HepG2 (cell line): ENCODE measurements at regions not wholly inside any gene's neighbourhood (a gene's known extent, or its start where the extent isn't known, plus 50 kb on each side); places are given as distances from the start of the nearest gene placed in this dataset.

Experiments used
- ATAC-seq: fragments of 200-7000 bp; cut with Tn5 transposase; 3 replicates; pipeline ENCODE4 v1.9.1; 2020; ENCODE audit warnings: mild to moderate bottlenecking, moderate library complexity
- BruUV-seq: library from RNA; stranded (reverse); fragments of 400-500 nt; replicated peaks from 2 replicates; lab custom pipeline; 2021; lab: Mats Ljungman, UMichigan
- CTCF ChIA-PET: fragments of 300-600 bp; formaldehyde crosslinking; extraction: SDS; loops from one replicate; lab custom pipeline; 2021; ENCODE audit warnings: low total read pairs, inconsistent platforms, low intra/inter-chr PET ratio; lab: Yijun Ruan, JAX
- POLR2A ChIA-PET: fragments of 350-600 bp; sonication (Branson Sonifier 250); formaldehyde crosslinking; loops from one replicate; lab custom pipeline; 2020; ENCODE audit warnings: antibody characterized with exemption, inconsistent platforms; lab: Yijun Ruan, JAX
- DNase-seq: peaks from one replicate; pipeline ENCODE4 v3.0.0-alpha.2; 2015; ENCODE audit warnings: low spot score
- FAIRE-seq: peaks from 3 replicates; lab custom pipeline; 2011; peaks lifted over from hg19 to GRCh38; lab: Jason Lieb, UNC
- H2AFZ ChIP-seq: one replicate; pipeline ENCODE4 v1.6.1; 2011; ENCODE audit warnings: low read length, inconsistent platforms
- H3K27ac ChIP-seq: fragments of 300-600 bp; 3 replicates; pipeline ENCODE4 v1.8.0; 2011; ENCODE audit warnings: mixed run types, mild to moderate bottlenecking, mixed read lengths, low read length, inconsistent platforms; ENCODE audit not compliant: insufficient read depth; ENCODE audit errors: extremely low read length
- H3K27me3 ChIP-seq, 2 experiments: fragments of 200-600 bp in 1 of 2; 2 replicates in 1 of 2; 3 replicates in 1 of 2; pipeline versions ENCODE4 v1.6.0 to v1.8.0; 2011; ENCODE audit warnings: low read length in 2 of 2, mild to moderate bottlenecking in 2 of 2, moderate library complexity in 2 of 2, inconsistent platforms in 1 of 2; ENCODE audit not compliant: insufficient read depth in 2 of 2, control insufficient read depth in 1 of 2
- H3K36me3 ChIP-seq, 2 experiments: fragments of 200-600 bp in 1 of 2; replicated peaks in 1 of 2; 2 replicates in 1 of 2; 3 replicates in 1 of 2; pipeline versions ENCODE4 v1.5.1 to v1.8.0; 2011; ENCODE audit warnings: low read length in 2 of 2, inconsistent platforms in 1 of 2; ENCODE audit not compliant: insufficient read depth in 2 of 2, control insufficient read depth in 1 of 2
- H3K4me1 ChIP-seq: 2 replicates; pipeline ENCODE4 v1.5.1; 2012; ENCODE audit warnings: low read length, inconsistent platforms; ENCODE audit not compliant: insufficient read depth
- H3K4me2 ChIP-seq: 2 replicates; pipeline ENCODE4 v1.6.0; 2011; ENCODE audit warnings: low read depth, low read length, inconsistent platforms
- H3K4me3 ChIP-seq, 3 experiments: fragments of 200-600 bp in 1 of 3; sonication (generic), shearing (Covaris generic) in 1 of 3; replicated peaks in 1 of 3; 2 replicates each; pipeline ENCODE4 v1.5.1; 2011 to 2016; ENCODE audit warnings: low read length in 3 of 3, inconsistent platforms in 2 of 3, low read depth in 2 of 3, mild to moderate bottlenecking in 2 of 3, control low read depth in 1 of 3, mixed read lengths in 1 of 3; ENCODE audit not compliant: insufficient read depth in 1 of 3
- H3K79me2 ChIP-seq: one replicate; pipeline ENCODE4 v1.6.1; 2011; ENCODE audit warnings: low read length, inconsistent platforms; ENCODE audit not compliant: insufficient read depth
- H3K9ac ChIP-seq: 2 replicates; pipeline ENCODE4 v1.6.0; 2011; ENCODE audit warnings: mild to moderate bottlenecking, low read depth, low read length, inconsistent platforms; ENCODE audit not compliant: insufficient read depth
- H3K9me3 ChIP-seq: 2 replicates; pipeline ENCODE4 v1.5.1; 2012; ENCODE audit warnings: mild to moderate bottlenecking, low read length
- H4K20me1 ChIP-seq: 2 replicates; pipeline ENCODE4 v1.6.0; 2011; ENCODE audit warnings: inconsistent platforms, mild to moderate bottlenecking, low read length, moderate library complexity; ENCODE audit not compliant: insufficient read depth
- ARNT2 ChIP-seq: sonication (generic); formaldehyde crosslinking; IDR thresholded peaks from 2 replicates; pipeline ENCODE4 v1.8.0; 2022; ENCODE audit warnings: mild to moderate bottlenecking, low read depth, missing genetic modification reagents, moderate library complexity
- ATF1 ChIP-seq: IDR thresholded peaks from 2 replicates; pipeline ENCODE4 v1.6.1; 2016; ENCODE audit warnings: mild to moderate bottlenecking, control low read depth
- SALL2 ChIP-seq: sonication (generic); formaldehyde crosslinking; IDR thresholded peaks from 2 replicates; pipeline ENCODE4 v1.8.1; 2023; ENCODE audit warnings: mild to moderate bottlenecking, missing genetic modification reagents, inconsistent platforms
- SNAPC2 ChIP-seq: sonication (generic); formaldehyde crosslinking; IDR thresholded peaks from 2 replicates; pipeline ENCODE4 v1.8.1; 2022; ENCODE audit warnings: mild to moderate bottlenecking, missing genetic modification reagents
- SUZ12 ChIP-seq: fragments of 150-350 bp; IDR thresholded peaks from 2 replicates; pipeline ENCODE4 v1.6.1; 2014; ENCODE audit warnings: low read depth, low read length
- XBP1 ChIP-seq: sonication (generic); formaldehyde crosslinking; IDR thresholded peaks from 2 replicates; pipeline ENCODE4 v1.5.0; 2020; ENCODE audit warnings: missing genetic modification reagents
- ZNF569 ChIP-seq: sonication (generic); formaldehyde crosslinking; IDR thresholded peaks from 2 replicates; pipeline ENCODE4 v1.5.0; 2020; ENCODE audit warnings: mild to moderate bottlenecking, missing genetic modification reagents, moderate library complexity, borderline replicate concordance
- WGBS: methylation state at CpG from one replicate; pipeline ENCODE4 v1.1.6; 2017; ENCODE audit warnings: low lambda C conversion rate; 5-methylcytosine and 5-hydroxymethylcytosine counted together
- in situ Hi-C: cut with HindIII; loops from 2 replicates; pipeline ENCODE4 v1.10.0; 2017; ENCODE audit warnings: low pct_unique_long_range_greater_than_20kb; ENCODE audit not compliant: extremely low pct_ligation_motif_present
- intact Hi-C: fragments of 100-400 bp; cut with micrococcal nuclease; formaldehyde crosslinking; loops from one replicate; pipeline ENCODE4 v1.10.0; 2022; ENCODE audit not compliant: unreplicated experiment
- TF ChIP-seq, protein P1 (sequence below): IDR thresholded peaks from 2 replicates; pipeline ENCODE4 v1.6.1; 2016; ENCODE audit warnings: missing genetic modification reagents, missing compliant biosample characterization
- TF ChIP-seq, protein P2 (sequence below): sonication (generic); formaldehyde crosslinking; conservative IDR thresholded peaks from 2 replicates; pipeline ENCODE4 v1.4.0; 2020; ENCODE audit warnings: missing genetic modification reagents

DNA sequence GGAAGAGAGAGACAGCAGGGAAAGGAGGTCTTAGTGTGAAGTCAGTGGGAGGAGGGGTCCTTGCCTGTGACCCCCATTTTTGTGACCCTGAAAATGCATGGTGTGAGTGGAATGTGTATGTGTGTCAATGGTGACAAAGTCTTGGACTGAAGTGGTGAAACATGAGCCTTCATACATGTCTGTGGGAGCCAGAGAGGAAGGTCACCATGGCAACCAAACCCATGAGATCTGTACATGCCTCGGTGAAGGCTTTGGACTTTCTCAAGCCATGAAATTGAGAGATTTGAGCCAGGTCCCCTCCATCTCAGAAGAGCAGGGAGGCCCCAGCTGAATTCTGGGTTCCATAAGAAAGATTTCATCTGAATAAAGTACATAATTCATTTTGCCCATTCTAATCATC, 108.7 kb downstream of the TTC8 start:
- intact Hi-C loops, result no loop called here
- FAIRE-seq (no peak), DNase-seq (no peak), ATAC-seq (no peak)
- in situ Hi-C loops, result no loop called here
- BruUV-seq, result no TSS peak
- Histone ChIP-seq H3K79me2 (no peaks in the 10 kb centered on the region), H3K4me1 (no peaks in the 10 kb centered on the region), H3K27me3 (peaks cover 0 to 27% of the 10 kb centered on the region in 2 experiments; a peak in 3 of 5 replicates), H3K36me3 (no peaks in the 10 kb centered on the region), H3K4me3 (no peak overlapping the region), H2AFZ (no peak overlapping the region), H3K9me3 (no peaks in the 10 kb centered on the region), H3K27ac (no peak overlapping the region), H3K4me2 (no peak overlapping the region)
- whole genome bisulfite sequencing, result 0% methylated on average over 1 of the region's 1 CpG
- ChIA-PET POLR2A (no interaction called here), CTCF (no interaction called here)
- TF ChIP-seq XBP1, result no peak
- TF ChIP-seq SALL2 (CRISPR knock-in tag), result no peak
- TF ChIP-seq, protein P1, sequence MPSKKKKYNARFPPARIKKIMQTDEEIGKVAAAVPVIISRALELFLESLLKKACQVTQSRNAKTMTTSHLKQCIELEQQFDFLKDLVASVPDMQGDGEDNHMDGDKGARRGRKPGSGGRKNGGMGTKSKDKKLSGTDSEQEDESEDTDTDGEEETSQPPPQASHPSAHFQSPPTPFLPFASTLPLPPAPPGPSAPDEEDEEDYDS (CRISPR knock-in tag), result no peak
- TF ChIP-seq SUZ12, result no peak
- no peak for TF ChIP-seq ATF1
- TF ChIP-seq ARNT2 (CRISPR knock-in tag), result no peak
- no peak for TF ChIP-seq SNAPC2
- TF ChIP-seq ZNF569 (CRISPR knock-in tag), result no peak
- TF ChIP-seq, protein P2, sequence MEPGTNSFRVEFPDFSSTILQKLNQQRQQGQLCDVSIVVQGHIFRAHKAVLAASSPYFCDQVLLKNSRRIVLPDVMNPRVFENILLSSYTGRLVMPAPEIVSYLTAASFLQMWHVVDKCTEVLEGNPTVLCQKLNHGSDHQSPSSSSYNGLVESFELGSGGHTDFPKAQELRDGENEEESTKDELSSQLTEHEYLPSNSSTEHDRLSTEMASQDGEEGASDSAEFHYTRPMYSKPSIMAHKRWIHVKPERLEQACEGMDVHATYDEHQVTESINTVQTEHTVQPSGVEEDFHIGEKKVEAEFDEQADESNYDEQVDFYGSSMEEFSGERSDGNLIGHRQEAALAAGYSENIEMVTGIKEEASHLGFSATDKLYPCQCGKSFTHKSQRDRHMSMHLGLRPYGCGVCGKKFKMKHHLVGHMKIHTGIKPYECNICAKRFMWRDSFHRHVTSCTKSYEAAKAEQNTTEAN, result no peak
- TF ChIP-seq, all 625 proteins: peak for 0
- no peak overlapping the region for H3K9ac ChIP-seq
- no peaks in the 10 kb centered on the region for H4K20me1 ChIP-seq
